OCI-LY1 (cell line): ENCODE measurements at regions not wholly inside any gene's neighbourhood (a gene's known extent, or its start where the extent isn't known, plus 50 kb on each side); places are given as distances from the start of the nearest gene placed in this dataset.

ENCODE experiments used
- EZH2 ChIP-seq: fragments of 200-600 bp; sonication (generic), shearing (Covaris generic); IDR thresholded peaks from 2 replicates; pipeline ENCODE4 v1.8.0; 2017; ENCODE audit warnings: borderline replicate concordance, mixed run types, mild to moderate bottlenecking, antibody characterized with exemption, low read length, moderate library complexity, mixed read lengths
- TF ChIP-seq, protein P1 (sequence below): fragments of 200-600 bp; sonication (generic), shearing (Covaris generic); IDR thresholded peaks from 2 replicates; pipeline ENCODE4 v1.5.1; 2017; ENCODE audit warnings: mild to moderate bottlenecking, antibody characterized with exemption, low read length, moderate library complexity, mixed read lengths

- TF ChIP-seq, protein P1, sequence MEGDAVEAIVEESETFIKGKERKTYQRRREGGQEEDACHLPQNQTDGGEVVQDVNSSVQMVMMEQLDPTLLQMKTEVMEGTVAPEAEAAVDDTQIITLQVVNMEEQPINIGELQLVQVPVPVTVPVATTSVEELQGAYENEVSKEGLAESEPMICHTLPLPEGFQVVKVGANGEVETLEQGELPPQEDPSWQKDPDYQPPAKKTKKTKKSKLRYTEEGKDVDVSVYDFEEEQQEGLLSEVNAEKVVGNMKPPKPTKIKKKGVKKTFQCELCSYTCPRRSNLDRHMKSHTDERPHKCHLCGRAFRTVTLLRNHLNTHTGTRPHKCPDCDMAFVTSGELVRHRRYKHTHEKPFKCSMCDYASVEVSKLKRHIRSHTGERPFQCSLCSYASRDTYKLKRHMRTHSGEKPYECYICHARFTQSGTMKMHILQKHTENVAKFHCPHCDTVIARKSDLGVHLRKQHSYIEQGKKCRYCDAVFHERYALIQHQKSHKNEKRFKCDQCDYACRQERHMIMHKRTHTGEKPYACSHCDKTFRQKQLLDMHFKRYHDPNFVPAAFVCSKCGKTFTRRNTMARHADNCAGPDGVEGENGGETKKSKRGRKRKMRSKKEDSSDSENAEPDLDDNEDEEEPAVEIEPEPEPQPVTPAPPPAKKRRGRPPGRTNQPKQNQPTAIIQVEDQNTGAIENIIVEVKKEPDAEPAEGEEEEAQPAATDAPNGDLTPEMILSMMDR, result no peak
- TF ChIP-seq EZH2, result no peak
These were observed 99.5 kb upstream of the NRIP1 start for GRCh38 chr21:15164273-15164672.
